Stimulated activated CD4-positive, alpha-beta T cell treated with anti-CD3 and anti-CD28 coated beads, Interleukin-1b, Interleukin-23, amount 100 ng/mL, for 1 hour (primary cell): ENCODE measurements at regions not wholly inside any gene's neighbourhood (a gene's known extent, or its start where the extent isn't known, plus 50 kb on each side); places are given as distances from the start of the nearest gene placed in this dataset.

Source experiments
- DNase-seq, 2 donors: peaks; one replicate each; pipeline ENCODE4 v3.0.0-alpha.2; 2020; ENCODE audit warnings: low read depth in 2 of 2

- no peak for DNase-seq
Measured at GRCh38 chr6:87806635-87807034, 104.6 kb upstream of the AKIRIN2 start.

DNA sequence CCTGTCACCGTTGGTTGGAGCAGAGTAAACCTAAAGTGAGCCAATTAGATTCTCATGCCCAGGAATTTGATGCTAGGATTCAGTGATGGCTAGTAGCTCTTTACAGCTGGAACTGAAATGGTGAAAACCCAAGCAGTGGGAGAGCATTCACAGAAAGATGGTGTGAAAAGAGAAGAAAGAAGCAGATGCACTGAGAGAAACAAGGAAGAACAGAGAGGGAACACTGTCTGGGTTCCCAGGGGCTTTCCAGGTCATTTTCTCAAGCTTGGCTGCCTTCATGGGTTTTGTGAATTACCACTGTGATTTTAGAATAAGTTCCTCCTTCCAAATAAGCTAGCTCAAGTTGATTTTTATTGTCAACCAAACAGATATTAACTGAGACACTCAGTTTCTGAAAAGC is 104.1 kb upstream of the AKIRIN2 start:
- DNase-seq = no peak

GRCh38 chr6:87803791-87804190 is 101.8 kb upstream of the AKIRIN2 start:
- DNase-seq = no peak

- DNase-seq = no peak
Measured at GRCh38 chr6:87799651-87800050, 97.6 kb upstream of the AKIRIN2 start.

DNA sequence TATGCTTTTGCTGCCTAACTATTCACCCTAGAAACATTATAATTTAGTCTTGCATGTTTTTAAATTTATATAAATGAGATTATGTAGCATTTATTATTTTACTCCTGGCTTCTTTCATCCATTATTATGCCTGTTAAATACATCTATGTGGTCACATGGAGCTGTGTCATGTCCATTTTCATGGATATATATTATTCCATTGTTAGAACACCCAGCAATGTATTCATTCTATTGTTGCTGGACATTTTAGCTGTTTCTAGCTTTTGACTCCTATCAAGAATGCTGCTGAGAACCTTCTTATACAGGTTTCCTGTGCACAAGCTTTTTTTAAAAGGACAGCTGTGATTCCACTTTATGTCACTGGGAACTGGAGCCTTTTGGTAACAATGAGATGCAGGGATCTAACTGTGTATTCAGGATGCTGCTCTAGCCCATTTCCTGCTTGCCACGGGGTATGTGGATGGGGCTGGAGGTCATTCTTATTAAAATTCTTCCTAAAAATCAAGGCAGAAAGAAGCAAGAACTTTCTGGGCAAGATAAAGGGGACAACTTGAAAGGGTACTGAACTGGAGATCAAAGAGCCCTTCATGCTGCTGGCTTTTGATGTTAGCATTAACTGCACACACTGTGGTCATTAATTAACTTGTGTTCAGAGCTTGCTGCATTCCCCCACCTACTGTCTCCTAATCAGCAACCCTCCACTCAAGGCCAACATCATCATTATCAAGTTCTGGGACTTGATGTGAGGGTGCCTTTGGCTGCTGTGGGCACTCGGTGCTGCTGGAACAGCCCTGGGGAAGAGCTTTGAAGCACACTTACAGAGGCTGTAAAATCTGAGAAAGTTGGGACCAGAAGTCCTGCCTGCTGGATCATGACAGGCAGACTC is 96.6 kb upstream of the AKIRIN2 start:
- DNase-seq = no peak

DNA sequence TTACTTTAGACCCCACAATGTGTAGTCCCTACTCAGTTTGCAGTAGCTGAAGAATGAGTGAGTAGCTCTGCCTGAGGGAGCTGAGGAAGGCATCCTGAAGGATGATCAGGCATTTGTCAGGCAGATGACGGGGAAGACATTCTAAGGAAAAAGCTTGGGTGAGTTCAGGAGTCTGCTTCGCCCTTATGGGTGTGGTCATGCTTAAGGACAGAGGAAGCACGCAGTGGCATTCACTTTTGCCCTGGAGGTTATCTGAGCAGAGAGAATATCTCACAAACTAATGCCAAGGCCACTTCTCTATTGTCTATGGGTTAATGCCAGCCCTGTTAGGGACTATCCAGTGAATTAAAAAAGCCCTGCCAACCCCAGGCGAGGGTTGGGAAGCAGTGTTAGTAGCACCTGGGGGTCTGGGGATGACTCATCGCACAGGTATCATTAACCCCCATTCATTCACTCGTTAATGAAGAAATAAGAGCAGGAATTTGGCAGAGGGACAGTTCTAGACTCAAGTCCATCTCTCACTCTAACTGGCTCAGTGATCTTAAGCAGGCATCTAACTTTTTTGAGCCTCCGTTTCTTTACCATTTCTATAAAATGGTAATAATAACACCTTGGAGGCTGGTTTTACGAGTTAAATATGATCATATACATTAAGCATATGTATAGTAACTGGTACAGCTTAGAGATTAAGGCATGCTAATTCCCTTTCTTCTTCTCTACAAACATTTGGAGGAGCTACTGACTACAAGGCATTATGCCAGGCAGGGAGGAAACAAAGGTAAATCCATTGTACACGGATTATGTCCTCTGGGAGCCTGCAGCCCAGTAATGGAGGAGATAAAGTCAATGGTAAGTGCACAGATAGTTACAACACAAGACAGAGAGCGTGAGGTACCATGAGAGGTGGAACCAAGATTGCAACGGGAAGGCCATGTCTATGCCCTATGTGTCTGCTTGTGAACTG is 93.2 kb upstream of the AKIRIN2 start:
- DNase-seq = no peak

GRCh38 chr6:87793315-87793714 is 91.3 kb upstream of the AKIRIN2 start:
- no peak for DNase-seq

DNA sequence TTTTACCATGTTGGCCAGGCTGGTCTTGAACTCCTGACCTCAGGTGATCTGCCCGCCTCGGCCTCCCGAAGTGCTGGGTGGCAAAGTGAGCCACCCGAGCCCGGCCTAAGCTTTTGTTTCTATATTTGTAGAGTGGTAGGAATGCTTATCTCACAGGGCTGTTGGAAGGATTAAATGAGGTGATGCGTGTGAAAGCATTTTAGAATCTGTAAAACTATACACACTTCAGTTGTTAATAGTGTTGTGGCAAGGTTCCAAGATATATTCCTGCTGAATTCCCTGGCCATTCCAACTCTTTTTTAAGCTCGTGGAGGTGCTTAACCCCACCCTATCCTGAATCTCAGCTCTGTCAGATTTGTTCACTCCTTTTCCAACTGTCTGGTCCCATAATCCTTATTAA is 89.9 kb upstream of the AKIRIN2 start:
- no peak for DNase-seq

DNA sequence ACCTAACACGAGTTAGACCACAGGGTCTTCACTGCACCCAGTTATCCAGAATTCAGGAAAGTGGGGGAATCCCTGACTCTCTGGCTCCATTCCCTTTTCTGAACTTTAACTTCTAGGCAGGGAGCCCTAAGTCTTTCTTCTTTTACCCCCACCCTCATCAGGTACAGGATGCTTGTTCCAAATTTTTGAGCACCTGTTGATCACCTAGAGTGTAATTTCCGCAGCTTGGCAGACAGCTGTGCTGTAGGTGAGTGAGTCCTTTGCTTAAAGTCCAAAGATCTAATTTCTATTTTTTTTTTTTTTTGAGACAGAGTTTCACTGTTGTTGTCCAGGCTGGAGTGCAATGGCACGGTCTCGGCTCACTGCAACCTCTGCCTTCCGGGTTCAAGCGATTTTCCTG is 89.5 kb upstream of the AKIRIN2 start:
- DNase-seq = no peak

- DNase-seq = no peak
Measured at GRCh38 chr6:87791029-87791428, 89.0 kb upstream of the AKIRIN2 start.

GRCh38 chr6:87789900-87790290 is 87.9 kb upstream of the AKIRIN2 start:
- no peak for DNase-seq

- DNase-seq = no peak
Measured at GRCh38 chr6:87789198-87789899, 87.3 kb upstream of the AKIRIN2 start.

DNA sequence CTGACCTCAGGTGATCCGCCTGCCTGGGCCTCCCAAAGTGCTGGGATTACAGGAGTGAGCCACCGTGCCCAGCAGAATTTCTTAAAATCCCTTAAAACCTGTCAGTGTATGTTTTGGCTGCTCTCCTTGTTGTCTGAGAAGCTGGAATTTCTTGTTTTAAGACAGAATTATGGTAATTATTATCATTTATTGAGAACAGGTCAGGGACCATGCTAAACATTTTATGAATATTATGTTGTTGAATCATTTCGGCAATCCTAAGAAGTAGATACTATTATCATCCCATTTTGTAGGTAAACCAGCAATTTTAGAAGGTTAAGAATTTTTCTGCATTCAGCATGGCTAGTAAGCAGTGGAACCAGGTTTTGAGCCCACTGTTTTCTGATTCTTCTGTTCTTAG is 86.1 kb upstream of the AKIRIN2 start:
- DNase-seq = no peak

DNA sequence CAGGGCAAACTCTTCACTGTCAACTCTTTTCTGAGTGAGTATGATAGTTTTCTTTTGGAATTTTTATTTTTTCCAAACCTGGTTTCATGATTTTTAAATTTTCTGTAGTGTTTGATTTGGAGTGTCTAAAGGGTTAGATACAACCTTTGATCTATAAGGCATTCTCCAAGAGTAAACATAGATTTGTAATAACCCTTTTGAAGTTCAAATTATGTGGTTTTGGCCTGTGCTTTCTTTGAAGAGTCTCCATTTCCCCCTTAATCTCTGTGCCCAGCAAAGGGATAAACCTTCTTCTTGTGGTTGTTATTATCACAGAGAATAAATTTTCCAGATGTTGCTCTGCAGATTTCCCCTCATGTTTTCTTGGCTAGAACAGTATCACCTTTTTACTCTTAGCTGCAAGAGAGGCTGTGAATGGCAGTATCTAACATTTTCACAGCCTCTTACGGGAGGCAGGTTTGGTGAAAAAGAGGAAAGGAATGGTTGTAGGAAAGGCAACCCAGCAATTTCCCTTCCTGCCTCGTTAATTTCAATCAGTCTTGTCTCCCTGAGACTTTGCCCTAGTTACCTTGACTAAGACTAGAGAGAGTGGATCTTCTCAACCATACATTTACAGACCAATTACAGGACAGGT is 83.3 kb upstream of the AKIRIN2 start:
- no peak for DNase-seq

DNA sequence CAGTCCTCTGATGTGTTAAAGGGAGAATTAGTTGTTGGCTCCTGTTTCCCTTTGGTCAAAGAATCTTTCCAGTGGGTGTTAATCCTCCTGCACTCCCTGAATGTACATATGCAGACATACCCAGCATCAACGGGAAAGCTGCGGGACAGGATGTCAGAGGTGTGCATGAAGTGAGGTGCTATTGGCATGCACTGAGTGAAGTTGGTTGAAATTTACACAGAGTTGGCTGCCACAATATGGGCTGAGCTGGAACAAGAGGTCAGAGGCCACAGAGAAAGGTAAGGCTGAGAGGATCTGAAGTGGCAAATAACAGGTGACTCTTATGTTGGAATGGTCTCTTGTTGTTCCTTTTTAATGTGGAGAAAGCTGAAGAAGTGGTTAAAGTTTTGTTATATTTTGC is 82.7 kb upstream of the AKIRIN2 start:
- DNase-seq = no peak

- no peak for DNase-seq
Measured at GRCh38 chr6:87784051-87784450, 82.0 kb upstream of the AKIRIN2 start.

GRCh38 chr6:87779542-87779941 is 77.5 kb upstream of the AKIRIN2 start:
- DNase-seq = no peak

DNA sequence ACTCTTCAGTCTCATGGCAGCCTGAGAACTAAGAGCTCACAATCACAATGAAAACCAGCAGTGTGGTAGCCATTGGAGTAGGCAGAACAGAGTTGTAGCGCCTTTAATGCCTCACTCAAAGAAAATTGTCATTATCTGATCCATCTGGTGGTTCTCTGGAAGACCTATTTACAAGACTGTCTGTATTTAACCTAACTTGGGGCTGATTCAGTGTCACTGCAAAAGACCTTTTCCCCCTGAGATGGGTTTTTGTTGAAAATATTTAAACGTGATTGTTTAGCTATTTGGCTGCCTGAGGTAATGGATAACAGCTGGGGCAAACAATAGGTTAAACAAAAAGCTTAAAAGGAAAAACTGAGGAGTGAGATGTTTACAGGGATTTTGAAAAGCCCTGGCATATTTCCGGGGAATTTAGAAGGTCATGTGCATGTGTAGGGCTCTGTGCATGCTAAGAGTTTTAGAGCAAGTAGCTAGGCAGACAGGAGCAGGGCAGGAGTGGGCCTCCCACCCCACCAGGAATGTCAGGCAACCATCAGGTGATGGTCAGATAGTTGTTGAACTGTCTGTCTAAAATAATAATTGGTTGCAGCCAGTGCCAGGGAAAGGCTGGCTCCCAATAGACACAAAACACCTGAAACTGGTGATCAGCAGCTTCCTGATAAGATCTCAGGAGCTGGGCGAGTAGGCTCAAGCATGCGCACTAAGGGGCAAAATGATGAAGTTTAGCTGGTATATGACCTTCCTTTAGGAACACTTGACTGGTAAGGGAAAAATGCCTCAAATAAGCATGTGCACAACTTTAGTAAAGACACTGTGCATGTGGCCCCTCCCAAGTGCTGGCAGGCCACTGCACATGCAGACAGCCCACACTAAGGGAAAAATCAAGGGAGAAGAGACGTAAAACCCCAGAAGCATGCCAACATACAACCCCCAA is 70.8 kb upstream of the AKIRIN2 start:
- no peak for DNase-seq

DNA sequence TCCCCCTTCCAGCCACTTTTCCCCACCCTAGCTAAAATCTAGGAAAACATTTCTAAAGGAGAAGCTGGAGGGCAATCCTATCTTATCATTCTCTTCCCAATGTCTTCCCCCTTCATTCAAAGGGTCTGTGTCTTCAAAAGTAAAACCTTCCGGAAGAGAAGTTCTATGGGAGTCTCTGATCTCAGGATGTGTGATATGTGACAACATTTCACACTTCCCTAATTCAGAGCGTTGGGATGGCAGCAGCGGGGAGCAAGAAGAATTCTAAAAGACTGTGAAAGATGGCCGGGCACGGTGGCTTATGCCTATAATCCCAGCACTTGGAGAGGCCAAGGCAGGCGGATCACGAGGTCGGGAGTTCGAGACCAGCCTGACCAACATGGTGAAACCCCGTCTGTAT is 65.4 kb upstream of the AKIRIN2 start:
- no peak for DNase-seq

- DNase-seq = no peak
Measured at GRCh38 chr6:87766211-87766610, 64.2 kb upstream of the AKIRIN2 start.

GRCh38 chr6:87763901-87764300 is 61.9 kb upstream of the AKIRIN2 start:
- DNase-seq = no peak
